Myocyte (in vitro differentiated cells): ENCODE measurements at regions not wholly inside any gene's neighbourhood (a gene's known extent, or its start where the extent isn't known, plus 50 kb on each side); places are given as distances from the start of the nearest gene placed in this dataset.
"Not testable (repeated sequence)": the region's sequence is repeated elsewhere in the genome, so short reads cannot be mapped to it uniquely, and the experiment has no call there.

ENCODE experiments used
- DNase-seq: peaks from one replicate; pipeline ENCODE4 v3.0.0-alpha.2; 2012; ENCODE audit warnings: low read depth

- no peak for DNase-seq
These were observed 210.0 kb downstream of the PLA2G4A start for GRCh38 chr1:187038784-187039183.

GRCh38 chr1:187041104-187041503 lies 212.4 kb downstream of the PLA2G4A start:
- no peak for DNase-seq

- DNase-seq, result no peak
These were observed 213.8 kb downstream of the PLA2G4A start for GRCh38 chr1:187042538-187042937.

- not testable (repeated sequence) for DNase-seq
These were observed 214.7 kb downstream of the PLA2G4A start for GRCh38 chr1:187043433-187043832.

- no peak for DNase-seq
These were observed 215.7 kb downstream of the PLA2G4A start for GRCh38 chr1:187044411-187044810.

GRCh38 chr1:187045371-187045770 lies 216.6 kb downstream of the PLA2G4A start:
- no peak for DNase-seq

GRCh38 chr1:187046293-187046692 lies 217.5 kb downstream of the PLA2G4A start:
- DNase-seq, result no peak

GRCh38 chr1:187047298-187047697 lies 218.5 kb downstream of the PLA2G4A start:
- no peak for DNase-seq

GRCh38 chr1:187051618-187052232 lies 223.0 kb downstream of the PLA2G4A start:
- peak; percentile 74 for DNase-seq

- DNase-seq, result no peak
These were observed 225.1 kb downstream of the PLA2G4A start for GRCh38 chr1:187053876-187054275.

GRCh38 chr1:187054862-187055757 lies 226.4 kb downstream of the PLA2G4A start:
- no peak for DNase-seq

GRCh38 chr1:187063271-187063670 lies 234.5 kb downstream of the PLA2G4A start:
- DNase-seq, result no peak

GRCh38 chr1:187067160-187067559 lies 238.4 kb downstream of the PLA2G4A start:
- no peak for DNase-seq

GRCh38 chr1:187070076-187070475 lies 241.3 kb downstream of the PLA2G4A start:
- DNase-seq, result no peak

- not testable (repeated sequence) for DNase-seq
These were observed 243.7 kb downstream of the PLA2G4A start for GRCh38 chr1:187072262-187073034.

- DNase-seq, result not testable (repeated sequence)
These were observed 244.3 kb downstream of the PLA2G4A start for GRCh38 chr1:187073035-187073560.

GRCh38 chr1:187073634-187074245 lies 245.0 kb downstream of the PLA2G4A start:
- not testable (repeated sequence) for DNase-seq

GRCh38 chr1:187074445-187075048 lies 245.8 kb downstream of the PLA2G4A start:
- DNase-seq, result no peak

- DNase-seq, result no peak
These were observed 248.2 kb downstream of the PLA2G4A start for GRCh38 chr1:187076922-187077321.

GRCh38 chr1:187078321-187078720 lies 249.6 kb downstream of the PLA2G4A start:
- DNase-seq, result no peak

- DNase-seq, result no peak
These were observed 250.2 kb downstream of the PLA2G4A start for GRCh38 chr1:187078916-187079315.
